ENCODE measurements at regions not wholly inside any gene's neighbourhood (a gene's known extent, or its start where the extent isn't known, plus 50 kb on each side); places are given as distances from the start of the nearest gene placed in this dataset.
A peak's percentile ranks its signal among the peaks of the same experiment; 100 is the strongest.
"Not testable (repeated sequence)": the region's sequence is repeated elsewhere in the genome, so short reads cannot be mapped to it uniquely, and the experiment has no call there.

DNA sequence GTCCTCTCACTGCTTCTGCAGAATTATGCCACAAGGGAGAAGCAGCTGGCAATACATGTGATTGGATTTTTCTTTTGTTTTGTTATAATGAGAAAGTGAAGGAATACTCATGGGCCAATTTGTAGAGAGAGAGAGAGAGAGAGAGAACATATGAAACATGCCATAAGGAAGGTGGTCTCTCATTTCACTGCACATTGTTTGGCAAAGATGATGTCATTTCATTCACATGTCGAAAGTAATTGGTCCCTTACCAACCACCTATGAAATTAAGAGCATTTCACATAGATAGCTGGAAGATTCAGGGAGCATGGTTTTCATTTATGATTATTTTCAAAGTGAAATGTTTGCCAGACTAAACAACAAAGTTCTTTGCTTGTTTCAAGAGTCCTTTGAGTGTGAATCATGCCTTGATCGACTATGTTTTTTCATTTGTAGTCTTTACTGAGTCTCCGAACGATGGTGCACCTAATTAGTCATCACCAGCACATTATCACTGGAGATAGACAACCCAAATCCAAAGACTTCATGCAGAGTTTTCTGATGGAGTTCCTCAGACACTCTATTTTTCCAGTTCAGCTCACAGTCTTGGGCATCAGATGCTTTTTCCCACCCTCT, 130.1 kb upstream of the ZEB1 start:
- DNase-seq, result no peak

GRCh38 chr10:31190488-31190887, 128.5 kb upstream of the ZEB1 start:
- no peak for DNase-seq

DNA sequence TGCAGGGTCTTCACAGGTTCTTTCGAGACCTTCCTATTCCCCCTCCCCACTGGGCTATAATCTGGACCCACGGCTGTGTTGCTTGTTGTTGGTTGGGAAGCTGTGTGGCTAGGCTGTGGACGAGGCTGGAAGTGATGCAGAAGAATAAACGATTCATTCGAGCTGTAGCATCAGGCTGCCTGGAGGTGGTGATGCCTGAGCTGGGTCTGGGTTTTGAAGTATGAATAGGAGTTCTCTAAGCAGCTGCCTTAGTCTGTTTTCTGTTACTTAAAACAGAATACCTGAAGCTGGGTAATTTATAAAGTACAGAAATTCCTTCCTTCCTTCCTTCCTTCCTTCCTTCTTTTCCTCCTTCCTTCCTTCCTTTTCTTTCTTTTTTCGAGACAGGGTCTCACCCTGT, 126.5 kb upstream of the ZEB1 start:
- no peak for DNase-seq

DNA sequence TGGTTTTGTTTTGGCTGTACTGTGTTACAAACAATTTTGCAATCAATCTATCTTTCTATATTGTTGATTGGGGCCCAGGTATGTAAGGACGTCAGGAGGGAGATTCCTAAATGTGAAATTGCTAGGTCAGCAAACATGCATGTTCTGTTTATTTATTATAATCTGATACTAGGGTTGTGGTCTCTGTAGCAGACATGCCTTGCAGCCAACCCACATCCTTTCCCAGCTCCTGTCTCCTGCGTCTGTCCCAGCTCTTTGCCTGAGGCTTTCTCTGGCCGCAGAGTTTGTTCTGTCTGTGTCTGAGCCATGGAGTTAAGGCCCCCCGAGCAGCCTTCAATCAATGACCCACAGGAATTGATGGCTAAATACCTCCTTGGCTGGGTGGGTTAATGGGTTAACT, 124.0 kb upstream of the ZEB1 start:
- DNase-seq, result no peak

GRCh38 chr10:31197886-31198285, 121.1 kb upstream of the ZEB1 start:
- DNase-seq, result no peak

DNA sequence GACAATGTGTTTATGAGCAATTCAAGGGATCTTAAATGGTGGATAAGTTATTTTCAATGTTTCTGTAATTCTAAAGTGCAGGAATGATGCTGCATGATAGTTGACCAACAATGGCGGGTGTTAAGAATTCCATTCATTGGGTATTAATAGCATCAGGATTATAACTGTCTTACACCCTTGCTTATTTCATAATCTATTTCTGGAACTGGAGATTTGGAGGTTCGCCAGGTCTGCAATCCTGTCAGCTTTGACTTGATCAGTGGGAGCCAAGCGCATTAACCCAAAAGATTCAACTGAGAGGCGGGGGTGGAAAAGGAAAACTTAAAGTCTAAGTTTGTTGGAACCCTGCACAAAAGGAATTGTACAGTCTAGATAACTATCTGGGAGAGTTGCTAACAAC, 114.9 kb upstream of the ZEB1 start:
- no peak for DNase-seq

- no peak for DNase-seq
Observed at GRCh38 chr10:31207636-31208035, 111.4 kb upstream of the ZEB1 start.

GRCh38 chr10:31209478-31209877, 109.5 kb upstream of the ZEB1 start:
- peak; percentile 16 to 52 (median 28) for DNase-seq

DNA sequence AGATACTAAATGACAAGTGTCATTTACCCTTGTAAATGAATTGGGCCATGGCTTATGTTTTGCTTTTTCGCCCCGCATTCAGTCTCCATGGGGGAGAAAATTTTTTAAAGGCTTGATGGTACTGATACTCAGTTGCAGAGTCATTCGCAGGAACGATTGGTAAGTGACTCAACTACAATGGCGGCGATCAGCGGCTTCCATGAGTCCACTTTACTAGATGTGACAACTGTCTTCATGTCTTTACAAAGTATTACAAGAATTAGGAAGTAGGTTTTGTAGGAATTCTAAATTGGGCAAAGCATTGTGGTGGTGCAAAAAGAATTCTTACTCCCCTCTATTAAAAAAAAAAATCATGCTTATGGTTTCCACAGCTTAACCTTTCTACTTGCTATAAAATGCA, 108.8 kb upstream of the ZEB1 start:
- no peak for DNase-seq

DNA sequence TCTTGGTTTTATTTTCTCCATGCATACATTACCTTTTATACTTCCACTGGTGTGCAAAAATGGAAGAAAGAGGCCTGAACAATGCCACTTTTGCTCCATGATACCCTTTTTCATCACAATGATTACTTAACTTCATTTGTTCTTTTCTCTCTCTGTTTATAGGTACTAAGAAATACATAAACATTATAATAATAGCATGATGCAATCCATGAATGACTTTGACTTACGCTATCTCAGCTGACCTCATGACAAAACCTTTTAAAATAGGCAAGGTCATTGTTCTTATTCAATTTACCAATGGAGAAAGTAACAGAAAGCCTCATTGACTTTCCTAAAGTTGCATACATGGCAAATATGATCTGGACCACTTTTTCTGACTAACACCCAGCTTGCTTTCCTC, 105.1 kb upstream of the ZEB1 start:
- peak in 2 of 4 experiments; percentile 12 to 24 for DNase-seq

GRCh38 chr10:31215052-31215451, 104.0 kb upstream of the ZEB1 start:
- DNase-seq, result peak; percentile 56 to 84 (median 70)

DNA sequence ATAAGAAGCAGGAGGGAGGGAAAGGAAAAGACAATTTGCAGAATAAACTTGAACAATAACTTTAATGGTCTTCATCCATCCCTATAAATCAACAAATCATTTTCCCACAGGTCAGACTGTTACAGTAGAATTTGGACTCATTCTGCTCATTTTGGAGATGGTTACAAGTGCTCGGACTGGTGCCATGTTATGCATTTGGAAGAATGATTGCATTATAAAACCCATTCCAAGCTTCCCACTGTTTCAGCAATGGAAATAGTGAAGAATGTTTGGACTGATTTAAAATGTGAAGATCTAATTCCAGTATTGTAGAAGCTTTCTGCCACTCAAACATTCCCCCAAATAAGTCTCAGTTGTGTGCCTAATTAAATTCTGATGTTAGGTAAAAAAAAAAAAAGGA, 99.7 kb upstream of the ZEB1 start:
- no peak for DNase-seq

GRCh38 chr10:31228780-31229179, 90.2 kb upstream of the ZEB1 start:
- not testable (repeated sequence) for DNase-seq

- no peak for DNase-seq
Observed at GRCh38 chr10:31239961-31240360, 79.1 kb upstream of the ZEB1 start.

GRCh38 chr10:31242902-31243301, 76.1 kb upstream of the ZEB1 start:
- peak; percentile 52 to 74 (median 63) for DNase-seq

DNA sequence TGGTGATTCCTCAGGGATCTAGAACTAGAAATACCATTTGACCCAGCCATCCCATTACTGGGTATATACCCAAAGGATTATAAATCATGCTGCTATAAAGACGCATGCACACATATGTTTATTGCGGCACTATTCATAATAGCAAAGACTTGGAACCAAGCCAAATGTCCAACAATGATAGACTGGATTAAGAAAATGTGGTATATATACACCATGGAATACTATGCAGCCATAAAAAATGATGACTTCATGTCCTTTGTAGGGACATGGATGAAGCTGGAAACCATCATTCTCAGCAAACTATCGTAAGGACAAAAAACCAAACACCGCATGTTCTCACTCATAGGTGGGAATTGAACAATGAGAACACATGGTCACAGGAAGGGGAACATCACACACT, 67.9 kb upstream of the ZEB1 start:
- not testable (repeated sequence) for DNase-seq

DNA sequence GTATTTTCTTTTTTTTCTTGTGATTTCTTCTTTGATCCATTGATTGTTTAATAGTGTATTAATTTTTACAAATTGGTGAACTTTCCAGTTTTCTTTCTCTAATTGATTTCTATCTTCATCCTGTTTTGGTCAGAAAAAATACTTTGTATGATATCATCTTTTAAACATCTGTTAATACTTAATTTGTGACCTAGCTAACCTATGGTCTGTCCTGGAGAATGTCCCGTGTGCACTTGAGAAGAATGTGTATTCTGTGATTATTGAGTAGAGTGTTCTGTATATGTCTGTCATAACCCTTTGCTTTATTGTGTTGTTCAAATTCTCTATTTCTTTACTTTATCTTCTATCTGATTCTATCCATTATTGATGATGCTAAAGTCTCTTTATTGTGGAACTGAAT, 65.8 kb upstream of the ZEB1 start:
- DNase-seq, result no peak

- no peak for DNase-seq
Observed at GRCh38 chr10:31261511-31262311, 57.3 kb upstream of the ZEB1 start.

GRCh38 chr10:31262672-31263071, 56.3 kb upstream of the ZEB1 start:
- no peak for DNase-seq

DNA sequence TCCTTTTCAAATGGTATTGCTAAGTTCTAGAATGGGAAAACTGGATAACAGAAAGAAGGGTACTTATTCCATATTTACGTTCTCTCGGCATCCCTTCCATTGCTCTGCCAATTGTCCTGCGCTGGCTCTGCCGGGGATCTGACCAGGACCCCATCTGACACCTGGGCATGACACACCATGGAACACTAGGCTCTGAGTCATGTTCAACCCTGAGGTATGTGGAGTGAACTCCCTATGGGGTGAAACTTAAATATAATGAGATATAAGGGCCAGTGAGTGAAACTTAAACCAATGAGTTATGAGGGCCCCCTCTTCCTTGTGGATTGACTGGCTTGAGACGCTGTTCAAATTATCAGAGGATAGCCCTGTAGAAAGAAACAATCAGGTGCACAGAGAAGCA, 55.1 kb upstream of the ZEB1 start:
- DNase-seq, result no peak

- no peak for DNase-seq
Observed at GRCh38 chr10:31268444-31269303, 50.3 kb upstream of the ZEB1 start.

Measured in suppressor macrophage (primary cell).